ENCODE measurements at regions not wholly inside any gene's neighbourhood (a gene's known extent, or its start where the extent isn't known, plus 50 kb on each side); places are given as distances from the start of the nearest gene placed in this dataset.

GRCh38 chr4:7130621-7131211, 61.6 kb upstream of the SORCS2 start:
- Histone ChIP-seq H3K27ac (no peak overlapping the region), H3K36me3 (no peaks in the 10 kb centered on the region), H3K9me3 (no peaks in the 10 kb centered on the region), H3K4me3 (no peak overlapping the region), H3K27me3 (no peaks in the 10 kb centered on the region), H3K4me1 (no peaks in the 10 kb centered on the region)
- DNase-seq (ENCODE audit: low spot score in 2 of 2), result no peak
- TF ChIP-seq POLR2AphosphoS5 (IDR thresholded peaks at IDR 0.05) (no peak), POLR2A (IDR thresholded peaks at IDR 0.05) (no peak), CTCF (IDR thresholded peaks at IDR 0.05) (no peak)
- intact Hi-C loops (cut with DNase I; ENCODE audit: low total_unique reads), result no loop called here

GRCh38 chr4:7129871-7130620, 62.2 kb upstream of the GRPEL1 start:
- H3K4me1 ChIP-seq, result no peaks in the 10 kb centered on the region
- no peak overlapping the region for H3K4me3 ChIP-seq
- TF ChIP-seq POLR2A (IDR thresholded peaks at IDR 0.05), result no peak
- TF ChIP-seq POLR2AphosphoS5 (IDR thresholded peaks at IDR 0.05), result no peak
- TF ChIP-seq CTCF (IDR thresholded peaks at IDR 0.05), result no peak
- H3K36me3 ChIP-seq, result no peaks in the 10 kb centered on the region
- intact Hi-C loops (cut with DNase I; ENCODE audit: low total_unique reads), result no loop called here
- no peaks in the 10 kb centered on the region for H3K9me3 ChIP-seq
- H3K27me3 ChIP-seq, result no peaks in the 10 kb centered on the region
- no peak overlapping the region for H3K27ac ChIP-seq
- no peak for DNase-seq (ENCODE audit: low spot score in 2 of 2)

GRCh38 chr4:7128644-7129043, 60.8 kb upstream of the GRPEL1 start:
- Histone ChIP-seq H3K9me3 (no peaks in the 10 kb centered on the region), H3K4me1 (no peaks in the 10 kb centered on the region), H3K27me3 (no peaks in the 10 kb centered on the region), H3K27ac (no peak overlapping the region), H3K36me3 (no peaks in the 10 kb centered on the region), H3K4me3 (no peak overlapping the region)
- intact Hi-C loops (cut with DNase I; ENCODE audit: low total_unique reads), result no loop called here
- no peak for DNase-seq (ENCODE audit: low spot score in 2 of 2)
- TF ChIP-seq POLR2AphosphoS5 (IDR thresholded peaks at IDR 0.05), result no peak
- TF ChIP-seq CTCF (IDR thresholded peaks at IDR 0.05), result no peak
- no peak for TF ChIP-seq POLR2A (IDR thresholded peaks at IDR 0.05)

GRCh38 chr4:7128234-7128633, 60.4 kb upstream of the GRPEL1 start:
- intact Hi-C loops (cut with DNase I; ENCODE audit: low total_unique reads), result no loop called here
- no peaks in the 10 kb centered on the region for H3K36me3 ChIP-seq
- TF ChIP-seq CTCF (IDR thresholded peaks at IDR 0.05), result no peak
- no peak for TF ChIP-seq POLR2AphosphoS5 (IDR thresholded peaks at IDR 0.05)
- TF ChIP-seq POLR2A (IDR thresholded peaks at IDR 0.05), result no peak
- H3K4me1 ChIP-seq, result no peaks in the 10 kb centered on the region
- H3K27me3 ChIP-seq, result no peaks in the 10 kb centered on the region
- H3K27ac ChIP-seq, result no peak overlapping the region
- no peaks in the 10 kb centered on the region for H3K9me3 ChIP-seq
- DNase-seq (ENCODE audit: low spot score in 2 of 2), result no peak
- no peak overlapping the region for H3K4me3 ChIP-seq

- DNase-seq (ENCODE audit: low spot score in 2 of 2), result no peak
- Histone ChIP-seq H3K4me1 (no peaks in the 10 kb centered on the region), H3K36me3 (no peaks in the 10 kb centered on the region), H3K27me3 (no peaks in the 10 kb centered on the region), H3K4me3 (no peak overlapping the region), H3K27ac (no peak overlapping the region), H3K9me3 (no peaks in the 10 kb centered on the region)
- intact Hi-C loops (cut with DNase I; ENCODE audit: low total_unique reads), result no loop called here
- TF ChIP-seq POLR2A (IDR thresholded peaks at IDR 0.05) (no peak), POLR2AphosphoS5 (IDR thresholded peaks at IDR 0.05) (no peak), CTCF (IDR thresholded peaks at IDR 0.05) (no peak)
Observed at GRCh38 chr4:7127576-7127975, 59.7 kb upstream of the GRPEL1 start.
